RPMI8226 (cell line): ENCODE measurements at regions not wholly inside any gene's neighbourhood (a gene's known extent, or its start where the extent isn't known, plus 50 kb on each side); places are given as distances from the start of the nearest gene placed in this dataset.
"Not testable (repeated sequence)": the region's sequence is repeated elsewhere in the genome, so short reads cannot be mapped to it uniquely, and the experiment has no call there.

Source experiments
- DNase-seq: peaks from one replicate; pipeline ENCODE4 v3.0.0-alpha.2; 2015

- DNase-seq = no peak
Measured at GRCh38 chrX:19243431-19243830, 100.3 kb upstream of the PDHA1 start.

GRCh38 chrX:19244921-19245320, 98.8 kb upstream of the PDHA1 start:
- not testable (repeated sequence) for DNase-seq

- DNase-seq = no peak
Measured at GRCh38 chrX:19245711-19246269, 97.9 kb upstream of the PDHA1 start.

GRCh38 chrX:19256986-19257385, 86.7 kb upstream of the PDHA1 start:
- DNase-seq = no peak

GRCh38 chrX:19261026-19261425, 82.7 kb upstream of the PDHA1 start:
- not testable (repeated sequence) for DNase-seq

GRCh38 chrX:19270727-19271126, 73.0 kb upstream of the PDHA1 start:
- DNase-seq = no peak

- DNase-seq = no peak
Measured at GRCh38 chrX:19272452-19272851, 71.3 kb upstream of the PDHA1 start.

- no peak for DNase-seq
Measured at GRCh38 chrX:19280636-19281035, 63.1 kb upstream of the PDHA1 start.

GRCh38 chrX:19281256-19281655, 62.5 kb upstream of the PDHA1 start:
- no peak for DNase-seq

GRCh38 chrX:19283597-19284339, 60.0 kb upstream of the PDHA1 start:
- DNase-seq = no peak

- no peak for DNase-seq
Measured at GRCh38 chrX:19285857-19286256, 57.9 kb upstream of the PDHA1 start.

- DNase-seq = no peak
Measured at GRCh38 chrX:19291086-19291485, 52.6 kb upstream of the PDHA1 start.

GRCh38 chrX:19293606-19294325, 50.0 kb upstream of the PDHA1 start:
- DNase-seq = no peak
